K562 (cell line): ENCODE measurements at regions not wholly inside any gene's neighbourhood (a gene's known extent, or its start where the extent isn't known, plus 50 kb on each side); places are given as distances from the start of the nearest gene placed in this dataset.

ENCODE experiments used
- ATAC-seq: fragments of 200-7000 bp; cut with Tn5 transposase; 3 replicates; pipeline ENCODE4 v1.9.1; 2020; ENCODE audit warnings: moderate library complexity
- BruUV-seq: library from RNA; stranded (reverse); fragments of 400-500 nt; replicated peaks from 2 replicates; lab custom pipeline; 2021; lab: Mats Ljungman, UMichigan
- CTCF ChIA-PET: fragments of 300-600 bp; formaldehyde crosslinking; extraction: SDS; loops from one replicate; lab custom pipeline; 2021; ENCODE audit warnings: low intra/inter-chr PET ratio; lab: Yijun Ruan, JAX
- POLR2A ChIA-PET: fragments of 300-600, 350-650 bp; sonication (Branson Sonifier 250); formaldehyde crosslinking; extraction: SDS; loops from one replicate; lab custom pipeline; 2021; ENCODE audit warnings: antibody characterized with exemption, inconsistent platforms; lab: Yijun Ruan, JAX
- DNase-seq, 4 experiments: peaks; one replicate each; pipeline versions ENCODE4 v3.0.0 to v3.0.0-alpha.2; 2011 to 2018; ENCODE audit warnings: low spot score in 3 of 4, mixed read lengths in 3 of 4; ENCODE audit errors: extremely low read depth in 1 of 4
- FAIRE-seq: peaks from 2 replicates; lab custom pipeline; 2011; peaks lifted over from hg19 to GRCh38; lab: Jason Lieb, UNC
- H2AFZ ChIP-seq: 2 replicates; pipeline ENCODE4 v1.6.0; 2011; ENCODE audit warnings: low read depth, low read length, control low read depth, inconsistent platforms
- H3K27ac ChIP-seq: fragments of 200-600 bp; 3 replicates; pipeline ENCODE4 v1.8.0; 2011; ENCODE audit warnings: low read depth, mild to moderate bottlenecking, control low read depth, inconsistent platforms, low read length, moderate library complexity, mixed read lengths; ENCODE audit errors: extremely low read depth
- H3K27me3 ChIP-seq, 2 experiments: fragments of 300-600 bp in 1 of 2; 2 replicates in 1 of 2; 3 replicates in 1 of 2; pipeline versions ENCODE4 v1.6.0 to v1.8.0; 2011; ENCODE audit warnings: inconsistent platforms in 2 of 2, low read length in 2 of 2, mild to moderate bottlenecking in 1 of 2, mixed read lengths in 1 of 2, moderate library complexity in 1 of 2; ENCODE audit not compliant: control insufficient read depth in 2 of 2, insufficient read depth in 2 of 2
- H3K36me3 ChIP-seq: fragments of 300-600 bp; 3 replicates; pipeline ENCODE4 v1.8.0; 2011; ENCODE audit warnings: mild to moderate bottlenecking, low read length, inconsistent platforms; ENCODE audit not compliant: control insufficient read depth, insufficient read depth
- H3K4me1 ChIP-seq, 2 experiments: fragments of 200-600 bp in 1 of 2; replicated peaks in 1 of 2; 2 replicates in 1 of 2; 3 replicates in 1 of 2; pipeline versions ENCODE4 v1.5.1 to v1.8.0; 2011; ENCODE audit warnings: inconsistent platforms in 2 of 2, low read length in 2 of 2, mild to moderate bottlenecking in 1 of 2, mixed read lengths in 1 of 2, moderate library complexity in 1 of 2; ENCODE audit not compliant: control insufficient read depth in 2 of 2, insufficient read depth in 2 of 2
- H3K4me2 ChIP-seq: 2 replicates; pipeline ENCODE4 v1.6.1; 2011; ENCODE audit warnings: low read length, control low read depth, inconsistent platforms, mixed read lengths; ENCODE audit not compliant: insufficient read depth
- H3K4me3 ChIP-seq: fragments of 200-600 bp; sonication (generic), shearing (Covaris generic); 2 replicates; pipeline ENCODE4 v1.5.1; 2016; ENCODE audit warnings: control low read depth, inconsistent platforms
- H3K79me2 ChIP-seq: fragments of 200-600 bp; 3 replicates; pipeline ENCODE4 v1.8.0; 2011; ENCODE audit warnings: low read length, inconsistent platforms; ENCODE audit not compliant: control insufficient read depth, insufficient read depth
- H3K9ac ChIP-seq, 2 experiments: 2 replicates each; pipeline versions ENCODE4 v1.6.0 to v1.6.1; 2011; ENCODE audit warnings: low read depth in 2 of 2, low read length in 2 of 2, control low read depth in 1 of 2, inconsistent platforms in 1 of 2, mild to moderate bottlenecking in 1 of 2, mixed read lengths in 1 of 2; ENCODE audit not compliant: insufficient read depth in 1 of 2
- H3K9me1 ChIP-seq: one replicate; pipeline ENCODE4 v1.6.0; 2011; ENCODE audit warnings: inconsistent platforms, mild to moderate bottlenecking, low read length, moderate library complexity; ENCODE audit not compliant: control insufficient read depth, insufficient read depth
- H3K9me3 ChIP-seq: replicated peaks from 2 replicates; pipeline ENCODE4 v1.5.1; 2011; ENCODE audit warnings: low read depth, low read length, inconsistent platforms; ENCODE audit not compliant: control insufficient read depth, insufficient read depth
- H4K20me1 ChIP-seq: replicated peaks from 2 replicates; pipeline ENCODE4 v1.6.1; 2011; ENCODE audit warnings: low read length, inconsistent platforms, mixed read lengths; ENCODE audit not compliant: control insufficient read depth, insufficient read depth
- ERF ChIP-seq: fragments of 450-650 bp; formaldehyde crosslinking; IDR thresholded peaks from 2 replicates; pipeline ENCODE4 v1.4.0; 2020; ENCODE audit warnings: mild to moderate bottlenecking, mixed read lengths
- FOSL1 ChIP-seq: fragments of 200-800 bp; sonication (Bioruptor generic); conservative IDR thresholded peaks from 2 replicates; pipeline ENCODE4 v1.6.1; 2016; ENCODE audit warnings: missing genetic modification characterization, missing compliant biosample characterization
- GATAD2A ChIP-seq: fragments of 450-650 bp; IDR thresholded peaks from 2 replicates; pipeline ENCODE4 v1.6.1; 2017
- MBD1 ChIP-seq: fragments of 250-450 bp; sonication (Bioruptor Pico); IDR thresholded peaks from 2 replicates; pipeline ENCODE4 v1.8.0; 2022; ENCODE audit warnings: inconsistent platforms
- NEUROD1 ChIP-seq: fragments of 150-350 bp; IDR thresholded peaks from 2 replicates; pipeline ENCODE4 v1.6.1; 2014; ENCODE audit warnings: borderline replicate concordance, low read length, low read depth; ENCODE audit not compliant: partially characterized antibody
- PTRF ChIP-seq: fragments of 450-650 bp; IDR thresholded peaks from 2 replicates; pipeline ENCODE4 v1.6.1; 2016; ENCODE audit warnings: mild to moderate bottlenecking, missing genetic modification characterization, missing compliant biosample characterization
- ZKSCAN3 ChIP-seq: fragments of 250-450 bp; sonication (Bioruptor Pico); IDR thresholded peaks from 2 replicates; pipeline ENCODE4 v1.4.0; 2020
- ZNF280B ChIP-seq: fragments of 250-450 bp; sonication (Bioruptor Pico); IDR thresholded peaks from 2 replicates; pipeline ENCODE4 v1.5.1; 2021; ENCODE audit warnings: mild to moderate bottlenecking
- ZNF354B ChIP-seq: fragments of 250-450 bp; sonication (Bioruptor Pico); IDR thresholded peaks from 2 replicates; pipeline ENCODE4 v1.4.0; 2020
- ZNF444 ChIP-seq: fragments of 250-450 bp; sonication (Bioruptor Pico); IDR thresholded peaks from 2 replicates; pipeline ENCODE4 v1.4.0; 2020; ENCODE audit warnings: mild to moderate bottlenecking, moderate library complexity
- WGBS: fragments of 100-300 bp; shearing (Covaris generic); methylation state at CpG from one replicate; pipeline ENCODE4 v1.1.6; 2016; ENCODE audit warnings: low coverage, mixed read lengths; ENCODE audit not compliant: insufficient coverage; ENCODE audit errors: missing lambda C conversion rate; 5-methylcytosine and 5-hydroxymethylcytosine counted together
- in situ Hi-C: fragments of 300-500 bp; cut with MboI; formaldehyde crosslinking; loops from 4 replicates; pipeline ENCODE4 v1.15.0; 2018; ENCODE audit warnings: inconsistent platforms, mixed read lengths
- intact Hi-C: fragments of 100-400 bp; cut with micrococcal nuclease; formaldehyde crosslinking; loops from 2 replicates; pipeline ENCODE4 v1.14.2; 2022
- TF ChIP-seq, protein P1 (sequence below): fragments of 250-450 bp; sonication (Bioruptor Pico); IDR thresholded peaks from 2 replicates; pipeline ENCODE4 v1.5.0; 2020; ENCODE audit warnings: mild to moderate bottlenecking, borderline replicate concordance

DNA sequence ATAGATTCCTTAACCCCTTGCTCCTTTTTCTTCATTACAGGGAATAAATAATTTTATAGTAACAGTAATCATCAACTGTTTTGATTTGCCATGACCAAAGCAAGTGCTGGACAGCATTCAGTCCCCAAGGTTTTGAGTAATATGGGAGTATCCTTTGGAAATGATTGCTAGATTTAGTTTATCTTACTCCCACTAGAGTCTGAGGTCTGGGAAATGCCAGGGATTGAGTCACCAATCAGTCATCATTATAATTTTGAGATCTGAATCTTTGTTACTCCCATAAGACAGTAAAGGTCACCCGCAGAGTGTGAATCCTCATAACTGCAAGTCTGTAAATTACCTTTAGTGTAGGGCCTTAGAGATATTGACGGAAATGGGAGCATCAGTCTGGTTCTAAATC is 133.7 kb upstream of the SEMA3E start:
- no peak overlapping the region for H3K27ac ChIP-seq
- no peaks in the 10 kb centered on the region for H3K36me3 ChIP-seq
- POLR2A ChIA-PET = no interaction called here
- H3K27me3 ChIP-seq = no peaks in the 10 kb centered on the region
- DNase-seq (no peak), ATAC-seq (no peak), FAIRE-seq (no peak)
- CTCF ChIA-PET = no interaction called here
- no peak overlapping the region for H3K4me3 ChIP-seq
- H3K9me1 ChIP-seq = no peaks in the 10 kb centered on the region
- H3K4me1 ChIP-seq = no peaks in the 10 kb centered on the region
- TF ChIP-seq ZNF354B (CRISPR knock-in tag) (no peak), FOSL1 (peak; percentile 26; the same call in 1 of the 2 replicates)
- H3K9ac ChIP-seq = no peak overlapping the region
- WGBS = 8% methylated on average over 2 of the region's 2 CpGs
- in situ Hi-C loops (no loop called here), intact Hi-C loops (no loop called here)
- H3K9me3 ChIP-seq = no peaks in the 10 kb centered on the region; the same call in 1 of the 2 replicates
- H3K79me2 ChIP-seq = no peaks in the 10 kb centered on the region
- no peak overlapping the region for H2AFZ ChIP-seq
- no TSS peak for BruUV-seq
- H3K4me2 ChIP-seq = no peak overlapping the region
- no peaks in the 10 kb centered on the region for H4K20me1 ChIP-seq

- POLR2A ChIA-PET = no interaction called here
Observed at GRCh38 chr7:83778073-83778443, 129.1 kb upstream of the SEMA3E start.

More at GRCh38 chr7:83778073-83778443, 129.1 kb upstream of the SEMA3E start:
- H3K36me3 ChIP-seq = no peaks in the 10 kb centered on the region
- no peak overlapping the region for H3K4me3 ChIP-seq
- ATAC-seq (no peak), FAIRE-seq (no peak), DNase-seq (no peak)
- H3K9ac ChIP-seq = no peak overlapping the region
- TF ChIP-seq ZNF444 (CRISPR knock-in tag) (no peak), ERF (CRISPR knock-in tag) (no peak), ZNF280B (CRISPR knock-in tag) (no peak), GATAD2A (no peak), ZKSCAN3 (no peak), PTRF (tag) (no peak), NEUROD1 (no peak), MBD1 (no peak)
- TF ChIP-seq, protein P1, sequence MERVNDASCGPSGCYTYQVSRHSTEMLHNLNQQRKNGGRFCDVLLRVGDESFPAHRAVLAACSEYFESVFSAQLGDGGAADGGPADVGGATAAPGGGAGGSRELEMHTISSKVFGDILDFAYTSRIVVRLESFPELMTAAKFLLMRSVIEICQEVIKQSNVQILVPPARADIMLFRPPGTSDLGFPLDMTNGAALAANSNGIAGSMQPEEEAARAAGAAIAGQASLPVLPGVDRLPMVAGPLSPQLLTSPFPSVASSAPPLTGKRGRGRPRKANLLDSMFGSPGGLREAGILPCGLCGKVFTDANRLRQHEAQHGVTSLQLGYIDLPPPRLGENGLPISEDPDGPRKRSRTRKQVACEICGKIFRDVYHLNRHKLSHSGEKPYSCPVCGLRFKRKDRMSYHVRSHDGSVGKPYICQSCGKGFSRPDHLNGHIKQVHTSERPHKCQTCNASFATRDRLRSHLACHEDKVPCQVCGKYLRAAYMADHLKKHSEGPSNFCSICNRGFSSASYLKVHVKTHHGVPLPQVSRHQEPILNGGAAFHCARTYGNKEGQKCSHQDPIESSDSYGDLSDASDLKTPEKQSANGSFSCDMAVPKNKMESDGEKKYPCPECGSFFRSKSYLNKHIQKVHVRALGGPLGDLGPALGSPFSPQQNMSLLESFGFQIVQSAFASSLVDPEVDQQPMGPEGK (CRISPR knock-in tag) = no peak
- no peaks in the 10 kb centered on the region for H4K20me1 ChIP-seq
- peaks cover 4% of the 10 kb centered on the region; the same call in 1 of the 2 replicates for H3K9me3 ChIP-seq
- H3K27ac ChIP-seq = no peak overlapping the region
- in situ Hi-C loops = no loop called here
- no peaks in the 10 kb centered on the region for H3K79me2 ChIP-seq
- WGBS = 0% methylated on average over 1 of the region's 1 CpG
- no peaks in the 10 kb centered on the region for H3K9me1 ChIP-seq
- H3K4me2 ChIP-seq = no peak overlapping the region
- intact Hi-C loops = no loop called here
- no peaks in the 10 kb centered on the region for H3K4me1 ChIP-seq
- CTCF ChIA-PET = no interaction called here
- H3K27me3 ChIP-seq = no peaks in the 10 kb centered on the region
- no peak overlapping the region for H2AFZ ChIP-seq
- BruUV-seq = no TSS peak
